Mesendoderm (in vitro differentiated cells): ENCODE measurements at regions not wholly inside any gene's neighbourhood (a gene's known extent, or its start where the extent isn't known, plus 50 kb on each side); places are given as distances from the start of the nearest gene placed in this dataset.

Experiments
- DNase-seq: peaks from one replicate; pipeline ENCODE4 v3.0.0; 2013
- H2AK5ac ChIP-seq: 2 replicates; pipeline ENCODE4 v1.6.1; 2013; ENCODE audit warnings: low read length, inconsistent platforms
- H2BK120ac ChIP-seq: 2 replicates; pipeline ENCODE4 v1.6.1; 2013; ENCODE audit warnings: low read depth, mild to moderate bottlenecking, low read length, moderate library complexity, mixed read lengths
- H2BK15ac ChIP-seq: replicated peaks from 2 replicates; pipeline ENCODE4 v1.6.1; 2013; ENCODE audit warnings: low read depth, mild to moderate bottlenecking, moderate library complexity
- H2BK5ac ChIP-seq: 2 replicates; pipeline ENCODE4 v1.6.1; 2013; ENCODE audit warnings: low read length, inconsistent platforms
- H3K18ac ChIP-seq: 2 replicates; pipeline ENCODE4 v1.6.1; 2013; ENCODE audit warnings: mild to moderate bottlenecking, low read length, mixed read lengths
- H3K23ac ChIP-seq: one replicate; pipeline ENCODE4 v1.6.1; 2013; ENCODE audit warnings: low read length
- H3K27ac ChIP-seq: 2 replicates; pipeline ENCODE4 v1.5.1; 2013; ENCODE audit warnings: low read depth, mild to moderate bottlenecking, inconsistent platforms, low read length, moderate library complexity
- H3K27me3 ChIP-seq: 2 replicates; pipeline ENCODE4 v1.6.1; 2013; ENCODE audit warnings: low read length, control low read depth, mild to moderate bottlenecking, inconsistent platforms; ENCODE audit not compliant: insufficient read depth, poor library complexity
- H3K36me3 ChIP-seq: 2 replicates; pipeline ENCODE4 v1.6.1; 2013; ENCODE audit warnings: low read length, inconsistent platforms; ENCODE audit not compliant: control insufficient read depth, insufficient read depth
- H3K4ac ChIP-seq: one replicate; pipeline ENCODE4 v1.6.1; 2013; ENCODE audit warnings: low read depth, mild to moderate bottlenecking, low read length, moderate library complexity
- H3K4me1 ChIP-seq: 2 replicates; pipeline ENCODE4 v1.6.1; 2013; ENCODE audit warnings: low read depth, low read length, inconsistent platforms; ENCODE audit not compliant: control insufficient read depth
- H3K4me2 ChIP-seq: 2 replicates; pipeline ENCODE4 v1.6.1; 2013; ENCODE audit warnings: low read length
- H3K4me3 ChIP-seq: 2 replicates; pipeline ENCODE4 v1.5.1; 2013; ENCODE audit warnings: mild to moderate bottlenecking, low read length
- H3K56ac ChIP-seq: one replicate; pipeline ENCODE4 v1.6.1; 2013; ENCODE audit warnings: low read length
- H3K79me1 ChIP-seq: 2 replicates; pipeline ENCODE4 v1.6.1; 2013; ENCODE audit warnings: low read length, inconsistent platforms
- H3K79me2 ChIP-seq: 2 replicates; pipeline ENCODE4 v1.6.1; 2013; ENCODE audit warnings: mild to moderate bottlenecking, low read length; ENCODE audit not compliant: control insufficient read depth, insufficient read depth
- H3K9ac ChIP-seq: 2 replicates; pipeline ENCODE4 v1.6.1; 2013; ENCODE audit warnings: low read length, inconsistent platforms
- H4K5ac ChIP-seq: one replicate; pipeline ENCODE4 v1.6.1; 2013; ENCODE audit warnings: low read length
- H4K8ac ChIP-seq: one replicate; pipeline ENCODE4 v1.6.1; 2013; ENCODE audit warnings: low read depth, mild to moderate bottlenecking, control low read depth, low read length, moderate library complexity
- WGBS: extraction: QIAGEN DNeasy Blood & Tissue Kit; methylation state at CpG from one replicate; pipeline ENCODE4 v1.1.7; 2013; ENCODE audit warnings: low lambda C conversion rate, missing lambda C conversion rate; ENCODE audit not compliant: insufficient coverage; ENCODE audit errors: extremely low coverage; 5-methylcytosine and 5-hydroxymethylcytosine counted together

GRCh38 chr13:68813180-68813796 is 1294.3 kb upstream of the ATXN8OS start:
- H3K9ac ChIP-seq, result no peak overlapping the region
- H2BK15ac ChIP-seq, result no peak overlapping the region
- no peaks in the 10 kb centered on the region for H3K4me1 ChIP-seq
- H2AK5ac ChIP-seq, result no peak overlapping the region
- H3K4me3 ChIP-seq, result no peak overlapping the region
- H3K4me2 ChIP-seq, result no peak overlapping the region
- no peaks in the 10 kb centered on the region for H3K36me3 ChIP-seq
- no peak overlapping the region for H3K4ac ChIP-seq
- no peaks in the 10 kb centered on the region for H3K79me2 ChIP-seq
- H4K5ac ChIP-seq, result no peak overlapping the region
- no peak for DNase-seq
- H3K56ac ChIP-seq, result no peak overlapping the region
- whole genome bisulfite sequencing, result no CpG with 5 or more reads among the region's 7 CpGs
- no peak overlapping the region for H3K27ac ChIP-seq
- no peaks in the 10 kb centered on the region for H3K27me3 ChIP-seq
- H3K23ac ChIP-seq, result no peak overlapping the region
- H3K79me1 ChIP-seq, result no peaks in the 10 kb centered on the region
- no peak overlapping the region for H2BK120ac ChIP-seq
- no peak overlapping the region for H3K18ac ChIP-seq
- no peak overlapping the region for H2BK5ac ChIP-seq
- no peak overlapping the region for H4K8ac ChIP-seq

GRCh38 chr13:68810660-68811059 is 1297.0 kb upstream of the ATXN8OS start:
- H3K4ac ChIP-seq, result no peak overlapping the region
- no peak overlapping the region for H3K4me3 ChIP-seq
- H4K5ac ChIP-seq, result no peak overlapping the region
- H3K27ac ChIP-seq, result no peak overlapping the region
- H2BK5ac ChIP-seq, result no peak overlapping the region
- no peak overlapping the region for H4K8ac ChIP-seq
- WGBS, result no CpG with 5 or more reads among the region's 1 CpG
- no peaks in the 10 kb centered on the region for H3K79me1 ChIP-seq
- H3K27me3 ChIP-seq, result no peaks in the 10 kb centered on the region
- H3K56ac ChIP-seq, result no peak overlapping the region
- H3K9ac ChIP-seq, result no peak overlapping the region
- no peaks in the 10 kb centered on the region for H3K79me2 ChIP-seq
- no peak overlapping the region for H2BK15ac ChIP-seq
- H3K23ac ChIP-seq, result no peak overlapping the region
- no peak overlapping the region for H3K18ac ChIP-seq
- no peaks in the 10 kb centered on the region for H3K4me1 ChIP-seq
- DNase-seq, result peak; percentile 60
- H2BK120ac ChIP-seq, result no peak overlapping the region
- no peak overlapping the region for H3K4me2 ChIP-seq
- H2AK5ac ChIP-seq, result no peak overlapping the region
- H3K36me3 ChIP-seq, result no peaks in the 10 kb centered on the region

GRCh38 chr13:68808456-68808855 is 1299.2 kb upstream of the ATXN8OS start:
- WGBS, result no CpG with 5 or more reads among the region's 3 CpGs
- no peak overlapping the region for H3K4me2 ChIP-seq
- no peak for DNase-seq
- H3K27me3 ChIP-seq, result no peaks in the 10 kb centered on the region
- H3K4me1 ChIP-seq, result no peaks in the 10 kb centered on the region
- no peak overlapping the region for H3K18ac ChIP-seq
- no peak overlapping the region for H3K23ac ChIP-seq
- H2BK5ac ChIP-seq, result no peak overlapping the region
- no peak overlapping the region for H4K5ac ChIP-seq
- no peak overlapping the region for H4K8ac ChIP-seq
- no peak overlapping the region for H2AK5ac ChIP-seq
- no peak overlapping the region for H3K4me3 ChIP-seq
- H2BK120ac ChIP-seq, result no peak overlapping the region
- H3K79me2 ChIP-seq, result no peaks in the 10 kb centered on the region
- H3K9ac ChIP-seq, result no peak overlapping the region
- H3K27ac ChIP-seq, result no peak overlapping the region
- H3K79me1 ChIP-seq, result no peaks in the 10 kb centered on the region
- no peak overlapping the region for H3K56ac ChIP-seq
- H2BK15ac ChIP-seq, result no peak overlapping the region
- H3K36me3 ChIP-seq, result no peaks in the 10 kb centered on the region
- no peak overlapping the region for H3K4ac ChIP-seq

- Histone ChIP-seq H3K79me1 (no peaks in the 10 kb centered on the region), H4K8ac (no peak overlapping the region), H3K4me2 (no peak overlapping the region), H3K23ac (no peak overlapping the region), H3K4me3 (no peak overlapping the region), H2BK120ac (no peak overlapping the region), H3K27ac (no peak overlapping the region), H2BK15ac (no peak overlapping the region), H3K9ac (no peak overlapping the region), H2BK5ac (no peak overlapping the region), H3K36me3 (no peaks in the 10 kb centered on the region), H2AK5ac (no peak overlapping the region), H3K18ac (no peak overlapping the region), H4K5ac (no peak overlapping the region), H3K4me1 (no peaks in the 10 kb centered on the region), H3K27me3 (no peaks in the 10 kb centered on the region), H3K79me2 (no peaks in the 10 kb centered on the region), H3K4ac (no peak overlapping the region), H3K56ac (no peak overlapping the region)
- no peak for DNase-seq
- WGBS, result no CpG with 5 or more reads among the region's 2 CpGs
These were observed 1301.5 kb upstream of the ATXN8OS start for GRCh38 chr13:68806125-68806524.

GRCh38 chr13:68784275-68784674 is 1323.4 kb upstream of the ATXN8OS start:
- Histone ChIP-seq H2AK5ac (no peak overlapping the region), H4K8ac (no peak overlapping the region), H2BK5ac (no peak overlapping the region), H3K4me1 (no peaks in the 10 kb centered on the region), H3K27me3 (no peaks in the 10 kb centered on the region), H3K23ac (no peak overlapping the region), H3K4ac (no peak overlapping the region), H3K9ac (no peak overlapping the region), H4K5ac (no peak overlapping the region), H3K79me1 (no peaks in the 10 kb centered on the region), H2BK15ac (no peak overlapping the region), H3K27ac (no peak overlapping the region), H3K56ac (no peak overlapping the region), H3K4me3 (no peak overlapping the region), H3K79me2 (no peaks in the 10 kb centered on the region), H2BK120ac (no peak overlapping the region), H3K36me3 (no peaks in the 10 kb centered on the region), H3K18ac (no peak overlapping the region), H3K4me2 (no peak overlapping the region)
- no peak for DNase-seq

- no peak overlapping the region for H3K18ac ChIP-seq
- H3K4me3 ChIP-seq, result no peak overlapping the region
- H3K79me1 ChIP-seq, result no peaks in the 10 kb centered on the region
- no peak overlapping the region for H3K4me2 ChIP-seq
- no peak overlapping the region for H4K8ac ChIP-seq
- no peak overlapping the region for H2AK5ac ChIP-seq
- no peak overlapping the region for H2BK120ac ChIP-seq
- H3K23ac ChIP-seq, result no peak overlapping the region
- H3K4me1 ChIP-seq, result no peaks in the 10 kb centered on the region
- no peak overlapping the region for H3K4ac ChIP-seq
- H3K27ac ChIP-seq, result no peak overlapping the region
- H3K27me3 ChIP-seq, result no peaks in the 10 kb centered on the region
- H3K9ac ChIP-seq, result no peak overlapping the region
- WGBS, result no CpG with 5 or more reads among the region's 2 CpGs
- H2BK5ac ChIP-seq, result no peak overlapping the region
- no peak overlapping the region for H4K5ac ChIP-seq
- H3K79me2 ChIP-seq, result no peaks in the 10 kb centered on the region
- no peak overlapping the region for H2BK15ac ChIP-seq
- no peak overlapping the region for H3K56ac ChIP-seq
- DNase-seq, result peak; percentile 24
- H3K36me3 ChIP-seq, result no peaks in the 10 kb centered on the region
These were observed 1348.0 kb upstream of the ATXN8OS start for GRCh38 chr13:68759617-68760016.
